MCF 10A (cell line): ENCODE measurements at regions not wholly inside any gene's neighbourhood (a gene's known extent, or its start where the extent isn't known, plus 50 kb on each side); places are given as distances from the start of the nearest gene placed in this dataset.
A peak's percentile ranks its signal among the peaks of the same experiment; 100 is the strongest.

ENCODE experiments used
- BruUV-seq: library from RNA; stranded (reverse); fragments of 400-500 nt; replicated peaks from 2 replicates; lab custom pipeline; 2021; lab: Mats Ljungman, UMichigan
- CTCF ChIA-PET: fragments of 300-600 bp; sonication (Branson Sonifier 250); formaldehyde crosslinking; extraction: SDS; loops from one replicate; lab custom pipeline; 2021; ENCODE audit warnings: antibody characterized with exemption, inconsistent platforms; lab: Yijun Ruan, JAX
- POLR2A ChIA-PET: fragments of 300-600, 350-650 bp; sonication (Branson Sonifier 250); formaldehyde crosslinking; extraction: SDS; loops from one replicate; lab custom pipeline; 2020; ENCODE audit warnings: antibody characterized with exemption, inconsistent platforms; lab: Yijun Ruan, JAX
- DNase-seq: peaks from one replicate; pipeline ENCODE4 v3.0.0-alpha.2; 2018; ENCODE audit not compliant: unreplicated experiment
- H3K27ac Mint-ChIP-seq: one replicate; pipeline ENCODE4 v1.8.0; 2022; ENCODE audit warnings: mild to moderate bottlenecking, low read depth, mixed read lengths; ENCODE audit not compliant: unreplicated experiment
- H3K27me3 Mint-ChIP-seq: one replicate; pipeline ENCODE4 v1.8.0; 2022; ENCODE audit warnings: mixed read lengths; ENCODE audit not compliant: insufficient read depth, unreplicated experiment
- H3K36me3 Mint-ChIP-seq: one replicate; pipeline ENCODE4 v1.8.0; 2022; ENCODE audit warnings: mild to moderate bottlenecking, moderate library complexity, mixed read lengths; ENCODE audit not compliant: insufficient read depth, unreplicated experiment
- H3K4me1 Mint-ChIP-seq: one replicate; pipeline ENCODE4 v1.8.0; 2022; ENCODE audit warnings: mixed read lengths; ENCODE audit not compliant: insufficient read depth, unreplicated experiment
- H3K4me3 Mint-ChIP-seq: one replicate; pipeline ENCODE4 v1.8.0; 2022; ENCODE audit warnings: mild to moderate bottlenecking, moderate library complexity, mixed read lengths; ENCODE audit not compliant: unreplicated experiment
- H3K9me3 Mint-ChIP-seq: one replicate; pipeline ENCODE4 v1.8.0; 2022; ENCODE audit warnings: mixed read lengths; ENCODE audit not compliant: unreplicated experiment
- intact Hi-C: fragments of 100-400 bp; cut with micrococcal nuclease; formaldehyde crosslinking; loops from 2 replicates; pipeline ENCODE4 v1.14.1; 2022
- TF ChIP-seq, protein P1 (sequence below): fragments of 200-600 bp; IDR thresholded peaks from one replicate; pipeline ENCODE4 v1.8.0; 2022; ENCODE audit warnings: antibody characterized with exemption, mild to moderate bottlenecking; ENCODE audit not compliant: unreplicated experiment

DNA sequence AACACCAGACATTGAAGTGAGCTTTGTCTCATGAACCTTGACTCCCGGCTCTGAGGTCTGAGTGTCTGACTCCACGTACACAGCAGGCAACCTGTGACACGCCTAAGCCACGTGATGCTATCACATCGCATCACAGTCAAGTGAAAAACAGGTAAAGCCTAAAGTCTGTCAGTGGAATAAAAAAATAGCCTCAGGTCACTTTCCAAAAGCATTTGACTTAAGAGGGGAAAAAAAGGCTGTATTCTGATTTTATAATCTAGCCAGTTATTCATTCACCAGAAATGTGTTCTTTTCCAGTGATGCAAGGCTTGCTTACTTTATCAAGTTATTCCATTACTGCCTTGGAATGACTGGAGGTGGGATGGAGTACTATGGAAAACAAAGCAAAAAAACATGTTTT, 163.2 kb upstream of the HMCN1 start:
- ChIA-PET POLR2A (no interaction called here), CTCF (interaction anchor here (2.9 kb wide), 1 partner anchor 25 kb away, joined by 15 read pairs; no protein-coding TSS in a partner anchor)
- Mint-ChIP-seq H3K4me3 (no peak overlapping the region), H3K9me3 (no peaks in the 10 kb centered on the region), H3K27me3 (no peaks in the 10 kb centered on the region), H3K36me3 (no peaks in the 10 kb centered on the region), H3K4me1 (peaks cover 43% of the 10 kb centered on the region), H3K27ac (no peak overlapping the region)
- DNase-seq = no peak
- intact Hi-C loops = no loop called here
- TF ChIP-seq, protein P1, sequence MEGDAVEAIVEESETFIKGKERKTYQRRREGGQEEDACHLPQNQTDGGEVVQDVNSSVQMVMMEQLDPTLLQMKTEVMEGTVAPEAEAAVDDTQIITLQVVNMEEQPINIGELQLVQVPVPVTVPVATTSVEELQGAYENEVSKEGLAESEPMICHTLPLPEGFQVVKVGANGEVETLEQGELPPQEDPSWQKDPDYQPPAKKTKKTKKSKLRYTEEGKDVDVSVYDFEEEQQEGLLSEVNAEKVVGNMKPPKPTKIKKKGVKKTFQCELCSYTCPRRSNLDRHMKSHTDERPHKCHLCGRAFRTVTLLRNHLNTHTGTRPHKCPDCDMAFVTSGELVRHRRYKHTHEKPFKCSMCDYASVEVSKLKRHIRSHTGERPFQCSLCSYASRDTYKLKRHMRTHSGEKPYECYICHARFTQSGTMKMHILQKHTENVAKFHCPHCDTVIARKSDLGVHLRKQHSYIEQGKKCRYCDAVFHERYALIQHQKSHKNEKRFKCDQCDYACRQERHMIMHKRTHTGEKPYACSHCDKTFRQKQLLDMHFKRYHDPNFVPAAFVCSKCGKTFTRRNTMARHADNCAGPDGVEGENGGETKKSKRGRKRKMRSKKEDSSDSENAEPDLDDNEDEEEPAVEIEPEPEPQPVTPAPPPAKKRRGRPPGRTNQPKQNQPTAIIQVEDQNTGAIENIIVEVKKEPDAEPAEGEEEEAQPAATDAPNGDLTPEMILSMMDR = no peak
- no TSS peak for BruUV-seq

GRCh38 chr1:185568155-185569123, 165.8 kb upstream of the HMCN1 start:
- TF ChIP-seq, protein P1 = no peak
- Mint-ChIP-seq H3K27ac (peak overlapping the region; percentile 96), H3K36me3 (no peaks in the 10 kb centered on the region), H3K27me3 (no peaks in the 10 kb centered on the region), H3K4me3 (no peak overlapping the region), H3K9me3 (no peaks in the 10 kb centered on the region), H3K4me1 (peaks cover 52% of the 10 kb centered on the region)
- CTCF ChIA-PET = interaction anchor here (0.7 to 2.9 kb wide), 4 partner anchors 27 to 398 kb away, joined by 3 to 15 read pairs (median 4); no protein-coding TSS in a partner anchor
- intact Hi-C loops = no loop called here
- no TSS peak for BruUV-seq
- POLR2A ChIA-PET = interaction anchor here (1.2 to 2.0 kb wide), 3 partner anchors 69 to 254 kb away, joined by 3 to 22 read pairs (median 4); partner anchors contain the start of gene IVNS1ABP
- DNase-seq = no peak

DNA sequence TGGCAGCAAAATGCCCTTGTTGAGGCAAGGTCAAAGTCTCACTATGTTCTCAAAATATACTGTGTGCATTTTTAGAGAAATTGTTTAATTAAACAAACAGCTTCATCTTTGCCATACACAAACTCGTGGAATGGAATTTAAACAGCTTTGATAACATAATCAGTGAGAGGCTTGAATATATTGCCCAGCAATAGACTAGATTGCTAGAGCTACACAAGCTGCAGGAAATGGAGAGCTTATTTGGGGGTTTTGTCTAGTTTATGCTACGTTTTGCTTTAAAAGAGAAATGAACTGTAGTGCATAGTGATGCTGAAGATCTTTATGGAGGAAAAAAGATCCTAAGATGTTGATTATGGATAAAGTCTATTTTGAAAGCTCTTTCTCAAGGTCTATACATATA, 166.8 kb upstream of the HMCN1 start:
- ChIA-PET CTCF (interaction anchor here (0.7 to 3.4 kb wide), 8 partner anchors 28 to 397 kb away, joined by 3 to 25 read pairs (median 4); no protein-coding TSS in a partner anchor), POLR2A (interaction anchor here (0.6 to 2.7 kb wide), 8 partner anchors 70 to 754 kb away, joined by 3 to 22 read pairs (median 4); partner anchors contain the start of gene IVNS1ABP)
- Mint-ChIP-seq H3K36me3 (no peaks in the 10 kb centered on the region), H3K9me3 (no peaks in the 10 kb centered on the region), H3K27ac (peak overlapping the region; percentile 96), H3K4me1 (peaks cover 52% of the 10 kb centered on the region), H3K27me3 (no peaks in the 10 kb centered on the region), H3K4me3 (no peak overlapping the region)
- DNase-seq = no peak
- intact Hi-C loops = no loop called here
- TF ChIP-seq, protein P1 = no peak
- TSS peak; percentile 57 for BruUV-seq

- BruUV-seq = no TSS peak
- TF ChIP-seq, protein P1 = no peak
- Mint-ChIP-seq H3K27ac (peak overlapping the region; percentile 96), H3K36me3 (no peaks in the 10 kb centered on the region), H3K9me3 (no peaks in the 10 kb centered on the region), H3K4me3 (no peak overlapping the region), H3K4me1 (peaks cover 53% of the 10 kb centered on the region), H3K27me3 (no peaks in the 10 kb centered on the region)
- intact Hi-C loops = no loop called here
- peak; percentile 77 for DNase-seq
- CTCF ChIA-PET = interaction anchor here (0.6 to 3.4 kb wide), 7 partner anchors 28 to 248 kb away, joined by 3 to 25 read pairs (median 5); no protein-coding TSS in a partner anchor
- POLR2A ChIA-PET = interaction anchor here (0.6 to 2.7 kb wide), 12 partner anchors 9 to 753 kb away, joined by 3 to 22 read pairs (median 4); partner anchors contain the start of gene IVNS1ABP
These were observed 167.2 kb upstream of the HMCN1 start for GRCh38 chr1:185566995-185567394.
